ENCODE measurements at regions not wholly inside any gene's neighbourhood (a gene's known extent, or its start where the extent isn't known, plus 50 kb on each side); places are given as distances from the start of the nearest gene placed in this dataset.

DNA sequence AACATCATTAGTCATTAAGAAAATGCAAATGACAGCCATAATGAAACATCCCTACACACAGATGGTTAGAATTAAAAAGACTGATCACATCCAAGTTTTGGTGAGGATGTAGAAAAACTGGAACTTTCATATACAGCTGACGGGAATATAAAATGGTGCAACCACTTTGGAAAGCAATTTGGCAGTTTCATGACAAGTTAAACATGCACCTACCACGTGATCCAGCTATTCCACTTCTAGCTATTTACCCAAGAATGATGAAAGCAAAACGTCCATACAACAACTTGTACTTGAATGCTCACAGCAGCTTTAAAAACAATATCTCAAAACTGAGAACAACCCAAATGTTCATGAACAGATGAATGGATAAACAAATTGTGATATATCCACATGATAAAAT lies 77.9 kb upstream of the AVPR1A start:
- DNase-seq (ENCODE audit: low spot score), result no peak

DNA sequence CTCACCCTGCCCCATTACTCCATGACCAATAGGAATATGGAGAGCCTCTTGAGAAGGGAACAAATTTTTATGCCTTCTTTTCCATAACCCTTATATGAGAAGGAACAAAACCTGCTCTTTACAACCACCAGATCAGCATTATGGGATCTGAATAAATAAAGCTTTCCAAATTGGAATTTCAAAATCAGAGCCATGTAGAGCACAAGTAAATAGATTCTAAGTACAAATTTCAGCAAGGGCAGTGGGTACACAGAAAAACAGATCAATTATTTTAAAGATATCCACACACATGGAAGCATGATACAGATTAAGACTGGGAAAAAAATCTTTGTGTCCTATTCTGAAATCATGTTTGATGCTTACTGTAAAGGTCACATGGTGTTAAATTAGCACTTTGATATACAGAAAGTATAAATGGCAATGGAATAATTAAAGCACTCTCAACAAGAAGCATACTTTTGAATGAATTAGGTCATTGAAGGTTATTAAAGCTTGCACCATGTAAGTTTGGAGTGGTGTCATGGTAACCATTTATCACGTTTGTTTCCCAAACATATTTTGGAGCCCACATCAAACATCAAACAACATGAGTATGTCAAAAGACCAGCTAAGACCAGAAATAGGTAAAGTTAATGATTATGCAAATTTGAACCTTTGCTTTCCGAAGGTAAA lies 75.9 kb upstream of the AVPR1A start:
- DNase-seq (ENCODE audit: low spot score), result no peak

DNA sequence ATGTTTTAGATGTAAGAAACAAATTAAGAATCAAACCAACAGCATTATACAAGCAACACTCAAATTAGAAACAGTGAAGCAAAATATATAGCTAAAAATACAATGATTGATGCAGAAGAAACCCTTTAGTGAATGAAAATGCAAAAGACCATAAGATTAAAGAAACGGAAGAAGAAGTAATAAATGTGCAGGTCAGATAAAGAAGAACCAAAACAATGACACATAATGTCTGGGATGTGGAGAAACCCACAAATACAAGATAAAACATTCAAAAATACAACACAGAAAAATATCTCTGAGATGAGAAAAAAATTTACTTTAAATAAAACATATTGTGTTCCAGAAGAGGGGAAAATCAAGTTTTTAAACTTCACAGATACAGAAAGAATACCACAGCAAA lies 73.4 kb upstream of the AVPR1A start:
- DNase-seq (ENCODE audit: low spot score), result no peak

DNA sequence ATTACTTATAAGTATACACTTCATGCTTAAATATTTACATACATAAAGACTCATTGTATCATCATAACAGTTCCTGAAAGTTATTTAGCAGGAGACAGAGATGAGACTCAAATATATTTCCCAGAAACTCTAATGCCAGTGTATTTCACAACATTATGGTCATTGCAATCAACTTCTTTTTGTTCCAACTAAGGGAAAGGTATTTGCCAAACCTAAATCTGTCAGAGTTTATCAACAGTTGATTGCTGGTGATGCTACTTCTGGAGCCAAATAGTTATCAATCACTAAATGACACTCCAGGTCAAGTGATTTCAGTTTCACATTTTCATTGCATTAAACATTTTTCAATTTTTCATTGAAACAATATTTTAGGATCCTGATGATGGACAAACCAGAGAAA lies 72.1 kb upstream of the AVPR1A start:
- DNase-seq (ENCODE audit: low spot score), result no peak

GRCh38 chr12:63222582-63222981 lies 71.6 kb upstream of the AVPR1A start:
- DNase-seq (ENCODE audit: low spot score), result no peak

GRCh38 chr12:63220921-63221320 lies 69.9 kb upstream of the AVPR1A start:
- DNase-seq (ENCODE audit: low spot score), result no peak

DNA sequence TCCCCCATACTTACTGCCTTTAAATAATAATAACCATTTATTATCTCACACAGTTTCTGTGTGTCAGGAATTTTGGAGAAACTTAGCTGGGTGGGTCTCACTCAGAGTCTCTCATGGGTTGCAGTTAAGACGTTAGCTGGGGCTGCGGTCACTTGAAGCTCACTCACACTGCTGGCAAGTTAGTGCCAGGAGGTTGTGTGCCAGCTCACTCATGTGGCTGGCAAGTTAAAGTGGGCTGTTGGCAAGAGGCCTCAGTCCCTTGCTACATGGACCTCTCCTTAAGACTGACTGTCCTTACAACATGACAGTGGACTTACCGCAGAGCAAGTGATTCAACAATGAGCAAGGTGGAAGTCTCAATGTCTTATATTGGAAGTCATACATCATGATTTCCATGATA lies 61.3 kb upstream of the AVPR1A start:
- no peak for DNase-seq (ENCODE audit: low spot score)

DNA sequence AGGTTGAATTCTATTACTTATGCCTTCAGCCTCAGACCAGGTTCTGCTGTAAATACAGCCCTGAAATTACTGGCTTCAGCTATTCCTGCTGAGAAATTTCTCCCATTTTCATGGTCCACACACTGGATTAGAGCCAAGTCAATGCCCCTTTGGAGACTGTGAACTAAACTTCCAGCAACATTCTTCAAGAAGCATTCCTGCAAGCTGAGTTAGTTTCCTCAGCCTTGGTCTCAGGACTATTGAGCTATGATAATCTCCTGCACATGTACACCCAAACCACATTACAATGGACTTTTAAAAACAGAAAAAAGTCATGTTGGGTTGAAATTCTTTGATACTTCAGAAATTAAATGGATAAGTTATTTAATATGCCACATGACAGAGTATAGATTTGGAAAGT lies 58.0 kb upstream of the AVPR1A start:
- DNase-seq (ENCODE audit: low spot score), result no peak

- no peak for DNase-seq (ENCODE audit: low spot score)
Measured at GRCh38 chr12:63206909-63207308, 55.9 kb upstream of the AVPR1A start.

GRCh38 chr12:63206494-63206893 lies 55.5 kb upstream of the AVPR1A start:
- DNase-seq (ENCODE audit: low spot score), result no peak

All from putamen (tissue), 1 donor.